Glomerular visceral epithelial cell (primary cell): ENCODE measurements at regions not wholly inside any gene's neighbourhood (a gene's known extent, or its start where the extent isn't known, plus 50 kb on each side); places are given as distances from the start of the nearest gene placed in this dataset.
A peak's percentile ranks its signal among the peaks of the same experiment; 100 is the strongest.
"Not testable (repeated sequence)": the region's sequence is repeated elsewhere in the genome, so short reads cannot be mapped to it uniquely, and the experiment has no call there.

Experiments
- DNase-seq: peaks from one replicate; pipeline ENCODE4 v3.0.0-alpha.2; 2016; ENCODE audit errors: extremely low spot score

DNA sequence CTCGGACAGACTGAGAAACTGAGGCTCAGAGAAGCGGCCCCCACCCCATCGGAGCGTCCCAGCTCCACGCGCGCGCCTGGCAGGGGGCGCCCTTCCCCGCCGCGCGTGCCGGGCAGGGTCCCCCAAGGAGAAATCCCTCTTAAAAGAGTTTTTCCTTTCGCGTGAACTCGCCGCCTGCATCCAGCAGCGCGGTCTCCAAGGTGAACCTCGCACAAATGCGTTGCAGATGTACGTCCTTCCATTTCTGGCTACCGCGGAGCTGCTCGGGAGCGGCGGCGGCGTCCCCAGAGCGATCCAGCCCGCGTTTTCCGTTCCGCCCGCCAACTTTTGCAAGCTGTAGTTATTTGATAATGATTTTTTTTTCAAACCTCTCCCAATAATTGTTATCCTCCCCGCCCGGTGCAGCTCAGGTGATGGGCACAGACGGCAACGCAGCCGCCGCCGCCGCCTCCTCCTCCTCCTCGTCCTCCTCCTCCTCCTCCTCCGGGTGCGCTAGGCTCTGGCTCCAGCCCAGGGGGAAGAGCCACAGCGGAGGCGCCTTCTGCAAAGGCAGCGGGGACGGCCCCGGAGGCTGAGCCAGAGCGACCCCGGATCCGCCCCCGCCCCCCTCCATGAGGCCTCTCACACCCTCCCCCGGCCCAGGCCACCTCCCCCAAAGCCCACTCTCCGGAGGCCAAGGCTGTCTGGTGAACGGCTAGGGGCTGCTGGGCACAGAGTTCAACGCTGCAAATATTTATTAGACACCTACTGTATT lies 74.0 kb upstream of the CUX1 start:
- peak; percentile 52 for DNase-seq

DNA sequence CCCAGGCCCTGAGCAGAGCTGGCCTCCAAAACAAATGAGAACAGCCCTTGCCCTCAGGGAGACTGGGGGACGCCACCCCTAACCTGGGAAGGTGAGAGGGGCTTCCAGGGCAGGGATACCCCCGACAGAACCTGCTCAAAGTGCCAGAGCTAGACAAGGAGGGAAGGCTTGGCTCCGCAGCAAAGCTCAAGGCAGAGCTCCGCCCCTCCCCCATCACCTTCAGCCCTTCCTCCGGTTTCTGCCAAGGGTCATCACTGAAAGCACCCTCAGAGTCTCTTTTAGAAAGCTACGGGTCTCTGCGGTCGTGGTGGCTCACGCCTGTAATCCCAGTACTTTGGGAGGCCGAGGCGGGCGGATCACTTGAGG lies 73.4 kb upstream of the CUX1 start:
- DNase-seq = no peak

DNA sequence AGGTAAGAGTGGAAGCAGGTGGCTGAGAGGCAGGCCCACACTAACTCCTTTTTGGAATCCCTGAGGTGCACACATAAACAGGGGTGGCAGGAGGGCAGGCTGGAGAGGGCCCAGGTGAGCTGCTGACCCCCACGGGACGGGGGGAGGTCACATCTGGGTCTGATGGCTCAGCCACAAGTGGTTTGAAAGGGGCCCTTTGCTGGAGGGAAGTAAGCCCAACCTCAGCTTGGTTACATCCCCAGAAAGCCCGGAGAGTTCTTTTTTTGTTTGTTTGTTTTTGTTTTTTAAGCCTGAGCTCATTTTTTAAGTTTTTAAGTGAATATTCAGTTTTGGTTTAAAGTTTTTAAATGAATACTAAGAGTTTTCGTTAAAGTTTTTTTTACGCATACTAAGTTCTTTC lies 72.8 kb upstream of the CUX1 start:
- no peak for DNase-seq

DNA sequence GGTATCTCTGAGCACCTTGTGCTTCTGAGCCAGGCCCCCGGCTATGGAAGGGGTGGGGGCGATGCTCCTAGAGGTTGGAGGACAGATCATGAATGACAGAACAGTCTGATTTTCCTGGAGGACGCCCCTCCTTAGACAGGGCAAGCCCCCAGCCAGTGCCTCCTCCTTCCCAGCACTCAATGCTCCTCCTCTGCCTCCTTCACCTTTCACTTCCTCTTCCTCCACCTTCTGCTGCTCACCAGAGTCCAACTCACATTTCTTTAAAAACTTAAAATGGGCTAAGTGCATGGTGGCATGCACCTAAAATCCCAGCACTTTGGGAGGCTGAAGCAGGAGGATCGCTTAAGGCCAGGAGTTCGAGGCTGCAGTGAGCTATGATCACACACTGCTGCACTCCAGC lies 71.1 kb upstream of the CUX1 start:
- DNase-seq = no peak

DNA sequence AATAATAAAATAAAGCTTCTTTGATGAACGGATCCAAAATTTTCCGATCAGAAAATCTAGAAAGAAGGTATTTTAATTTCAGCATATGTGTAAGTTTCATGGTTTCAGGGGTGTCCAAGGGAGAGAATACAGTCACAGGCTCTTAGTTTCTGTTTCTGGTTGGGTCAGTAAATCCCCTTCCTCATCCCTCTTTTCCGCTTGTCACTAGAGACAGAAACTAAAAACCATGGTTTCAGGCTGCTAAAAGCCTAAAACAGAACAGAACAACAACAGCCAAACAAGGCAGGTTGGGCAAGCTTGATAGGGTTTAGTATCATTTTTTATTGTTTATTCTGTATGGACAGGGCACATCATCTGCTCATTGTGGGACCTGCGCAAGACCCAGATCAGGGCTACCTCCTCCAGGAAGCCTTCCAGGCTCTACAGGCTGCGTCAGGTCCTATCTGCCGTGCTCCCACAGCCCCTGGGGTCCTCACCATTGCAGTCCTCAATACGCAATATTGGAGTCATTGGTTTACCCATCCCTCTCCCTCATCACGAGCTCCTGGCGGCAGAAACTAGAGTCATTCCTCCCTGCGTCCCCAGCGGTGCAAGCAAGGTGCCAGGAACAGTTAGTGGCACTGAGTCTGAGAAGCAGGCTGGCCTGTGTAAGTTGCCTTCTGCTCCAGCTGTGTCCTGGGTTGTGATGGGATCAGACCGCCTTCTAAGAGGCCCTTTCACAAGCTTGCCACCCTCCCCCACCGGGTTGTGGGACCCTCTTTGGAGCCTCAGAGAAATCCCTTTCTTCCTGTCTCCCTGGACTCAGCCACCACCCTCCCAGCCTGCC lies 70.2 kb upstream of the CUX1 start:
- DNase-seq = no peak

DNA sequence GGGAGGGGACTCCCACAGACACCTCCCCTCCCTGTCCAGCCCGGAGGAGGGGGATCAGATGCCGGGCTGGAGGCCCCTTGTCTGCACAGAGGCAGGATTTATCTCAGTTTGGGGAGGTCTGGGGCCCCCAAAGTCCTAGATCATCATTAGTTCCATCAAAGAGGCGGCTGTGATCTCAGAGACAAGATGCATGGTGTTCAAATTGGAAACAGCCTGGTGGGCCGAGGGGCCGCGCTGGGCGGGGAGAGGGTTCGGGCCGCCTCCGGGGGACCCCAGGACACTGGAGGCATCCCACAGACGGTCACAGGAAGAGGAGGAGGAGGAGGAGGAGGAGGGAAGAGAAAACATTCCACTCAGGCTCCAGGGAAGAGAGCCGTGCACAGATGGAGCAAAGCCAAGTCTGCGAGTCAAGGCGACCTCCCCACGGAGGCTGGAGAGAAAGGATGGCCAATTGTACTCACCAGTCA lies 69.5 kb upstream of the CUX1 start:
- no peak for DNase-seq

DNA sequence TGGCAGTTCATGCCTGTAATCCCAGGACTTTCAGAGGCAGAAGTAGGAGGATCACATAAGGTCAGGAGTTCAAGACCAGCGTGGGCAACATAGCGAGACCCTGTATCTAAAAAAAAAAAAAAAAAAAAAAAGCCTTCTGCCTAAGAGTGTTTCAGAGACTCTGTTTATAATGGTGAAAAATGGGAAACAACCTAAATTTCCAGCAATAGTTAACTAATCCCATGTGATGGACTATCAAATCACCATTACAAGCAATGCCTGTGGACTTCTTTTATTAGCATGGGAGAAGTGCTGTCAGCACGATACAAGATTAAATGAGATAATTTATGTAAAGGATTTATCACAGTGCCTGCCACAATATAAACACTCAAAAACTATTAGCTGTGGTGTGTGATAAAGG lies 67.5 kb upstream of the CUX1 start:
- DNase-seq = no peak

DNA sequence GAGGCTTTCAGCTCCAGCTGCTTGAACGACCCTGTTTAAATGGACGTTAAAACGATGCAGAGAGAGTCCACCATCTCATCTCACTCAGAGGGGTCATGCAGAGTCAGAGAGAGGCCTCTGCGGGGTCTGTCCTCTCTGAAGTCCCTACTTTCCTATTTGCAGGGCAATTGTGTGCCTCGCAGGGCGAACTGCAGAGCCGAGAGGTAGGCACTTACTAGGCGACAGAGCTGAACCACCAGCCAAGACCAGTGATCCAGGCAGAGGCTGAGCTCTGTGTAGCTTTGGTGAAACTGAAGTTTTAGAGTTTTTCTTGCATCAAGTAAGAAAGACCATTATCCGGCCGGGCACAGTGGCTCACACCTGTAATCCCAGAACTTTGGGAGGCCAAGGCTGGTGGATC lies 64.1 kb upstream of the CUX1 start:
- no peak for DNase-seq

DNA sequence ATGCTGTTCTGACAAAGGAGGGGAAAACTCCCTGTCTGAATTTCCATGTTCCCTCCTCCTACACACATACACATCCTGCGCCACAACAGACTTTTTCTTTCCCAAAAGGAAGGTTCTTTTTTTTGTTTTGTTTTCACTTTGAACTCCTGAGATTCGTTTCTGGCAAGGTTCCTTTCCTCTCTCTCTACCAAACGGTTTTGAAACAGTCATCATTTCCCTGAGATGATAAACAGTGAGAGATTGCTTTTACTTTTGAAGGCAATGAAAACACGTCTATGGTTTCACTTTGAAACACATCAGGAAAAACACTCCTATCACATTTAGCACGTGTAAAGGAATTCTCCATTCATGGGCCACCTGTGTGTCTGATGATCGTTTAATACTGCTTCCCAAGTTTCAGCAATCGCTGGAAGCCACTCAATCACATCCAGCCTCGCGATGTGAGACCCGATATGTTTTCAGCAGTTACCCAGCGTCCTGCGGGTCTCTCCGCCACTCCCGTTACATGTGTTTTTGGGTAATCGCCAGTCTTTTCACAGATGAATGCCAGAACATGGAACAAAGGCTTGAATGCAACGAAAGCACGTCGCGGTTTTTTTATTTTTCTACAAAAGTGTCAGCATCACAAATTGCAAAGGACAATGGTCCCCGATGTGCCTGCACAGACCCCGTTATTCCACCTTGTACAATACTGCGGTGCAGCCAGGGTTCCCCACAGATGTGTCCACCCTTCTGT lies 62.8 kb upstream of the CUX1 start:
- DNase-seq = peak; percentile 16

DNA sequence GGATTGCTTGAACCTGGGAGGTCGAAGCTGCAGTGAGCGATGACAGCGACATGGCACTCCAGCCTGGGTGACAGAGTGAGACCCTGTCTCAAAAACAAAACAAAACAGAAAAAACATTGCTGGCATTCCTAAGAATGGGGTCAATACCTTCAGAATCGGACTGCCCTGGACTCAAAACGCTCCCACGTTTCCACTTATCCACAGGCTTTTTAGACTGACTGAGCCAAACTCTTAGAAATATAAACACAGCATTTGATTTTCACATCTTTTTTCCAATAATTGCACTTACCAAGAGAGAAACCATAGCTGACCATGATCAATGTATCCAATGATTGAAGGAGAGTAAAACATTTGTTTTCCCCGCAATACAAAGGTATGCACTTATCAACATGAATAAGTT lies 59.5 kb upstream of the CUX1 start:
- DNase-seq = no peak

DNA sequence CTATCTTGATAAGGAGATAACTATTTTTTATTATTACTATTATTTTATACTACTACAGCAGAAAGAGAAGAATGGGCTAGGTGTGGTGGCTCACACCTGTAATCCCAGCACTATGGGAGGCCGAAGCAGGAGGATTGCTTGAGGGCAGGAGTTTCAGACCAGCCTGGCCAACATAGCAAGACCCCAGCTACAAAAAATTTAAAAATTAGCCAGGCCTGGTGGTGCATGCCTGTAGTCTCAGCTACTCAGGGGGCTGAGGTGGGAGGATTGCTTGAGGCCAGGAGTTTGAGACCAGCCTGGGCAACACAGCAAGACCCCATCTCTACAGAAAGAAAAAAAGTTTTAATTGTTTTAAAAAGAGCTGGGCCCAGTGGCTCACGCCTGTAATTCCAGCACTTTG lies 58.9 kb upstream of the CUX1 start:
- DNase-seq = not testable (repeated sequence)

DNA sequence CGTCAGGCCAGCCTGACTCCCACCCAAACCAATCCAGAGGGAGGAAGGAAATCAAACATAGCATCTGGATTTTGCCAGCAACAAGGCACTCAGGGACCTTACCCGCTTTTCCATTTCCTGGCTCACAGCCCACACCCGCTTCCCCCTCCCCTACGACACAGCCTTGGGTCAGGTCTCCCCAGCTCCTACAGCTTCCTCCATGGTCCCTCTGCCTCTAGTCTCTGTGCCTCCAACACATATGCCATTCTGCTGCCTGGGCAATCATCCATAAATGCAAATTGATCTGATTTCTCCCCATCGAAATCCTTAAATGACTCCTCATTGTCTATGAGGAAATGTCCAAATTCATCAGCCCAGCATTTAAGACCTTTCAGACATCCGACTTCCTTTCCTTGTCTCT lies 53.2 kb upstream of the CUX1 start:
- no peak for DNase-seq

DNA sequence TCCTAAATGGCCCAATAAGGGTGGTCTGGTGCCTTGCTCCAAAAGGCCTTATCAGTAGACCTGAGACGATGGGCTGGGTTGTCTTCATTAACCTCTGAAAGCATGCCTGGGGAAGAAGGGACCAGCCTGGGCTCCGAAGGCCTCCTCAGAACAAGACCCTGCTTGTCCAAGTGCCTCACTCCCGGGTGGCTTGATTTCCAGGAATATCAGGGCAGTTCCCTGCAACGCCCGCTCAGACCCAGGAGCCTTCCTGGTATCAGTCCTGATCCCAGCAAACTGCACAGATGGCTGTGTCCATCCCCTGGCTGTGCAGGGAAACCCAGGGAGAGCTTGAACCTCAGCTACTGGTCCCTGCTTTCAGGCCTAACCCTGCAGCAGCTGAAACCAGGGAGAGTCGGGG lies 49.9 kb upstream of the CUX1 start:
- DNase-seq = no peak
